ENCODE measurements at regions not wholly inside any gene's neighbourhood (a gene's known extent, or its start where the extent isn't known, plus 50 kb on each side); places are given as distances from the start of the nearest gene placed in this dataset.

DNA sequence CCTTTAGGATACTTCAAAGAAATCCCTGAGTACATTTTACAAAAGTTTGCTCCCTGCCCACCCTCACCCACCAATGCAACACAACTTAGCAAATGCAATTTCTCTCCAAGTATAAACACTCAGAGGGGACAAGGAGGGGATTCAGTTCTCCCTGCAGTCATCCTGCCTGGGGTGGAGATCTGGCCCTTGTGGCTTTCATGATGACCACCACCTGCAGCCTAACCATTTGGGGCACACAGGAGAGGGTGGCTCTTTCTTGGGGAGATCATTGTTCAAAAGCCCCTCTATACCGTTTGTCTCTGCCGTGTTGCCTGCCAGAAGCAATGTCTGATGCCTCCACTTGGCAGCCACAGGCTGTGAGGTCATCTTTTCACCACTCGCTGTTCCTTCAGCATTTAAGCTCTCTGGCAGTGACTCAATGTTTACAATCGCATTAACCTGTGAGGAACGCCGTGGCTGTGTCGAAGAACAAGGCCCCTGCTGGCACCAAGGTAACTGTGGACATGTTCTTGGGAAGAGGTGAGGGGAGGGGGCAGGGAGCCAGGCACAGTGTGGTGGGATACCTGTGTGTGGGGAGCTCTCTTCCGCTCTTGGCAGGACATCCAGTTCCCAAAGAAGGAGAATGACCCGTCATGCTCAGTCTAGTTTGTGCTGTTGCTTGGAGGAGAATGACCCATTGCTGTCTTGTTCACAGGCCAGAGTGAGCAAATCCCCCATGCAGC lies 103.9 kb upstream of the DUSP10 start:
- no peak for DNase-seq (ENCODE audit: low spot score)

DNA sequence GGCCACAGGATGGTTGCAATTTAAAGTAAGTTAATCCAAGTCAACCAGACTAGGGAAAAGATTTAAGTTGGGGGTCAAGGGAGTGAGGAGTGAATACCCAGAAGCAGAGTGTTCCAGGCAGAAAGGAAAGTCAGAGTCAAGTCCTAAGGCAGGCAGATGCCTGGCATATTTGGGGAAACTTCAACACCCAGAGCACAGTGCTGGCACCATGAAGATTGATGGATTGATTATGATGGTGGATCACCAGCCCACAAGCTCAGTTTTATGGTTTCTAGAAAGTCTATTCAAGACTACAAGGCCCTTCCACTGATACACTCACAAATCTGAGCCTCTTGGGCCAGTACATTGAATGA lies 100.1 kb upstream of the DUSP10 start:
- no peak for DNase-seq (ENCODE audit: low spot score)

- DNase-seq (ENCODE audit: low spot score) = no peak
These were observed 99.5 kb upstream of the DUSP10 start for GRCh38 chr1:221841251-221841982.

- DNase-seq (ENCODE audit: low spot score) = no peak
These were observed 98.8 kb upstream of the DUSP10 start for GRCh38 chr1:221840511-221841243.

- DNase-seq (ENCODE audit: low spot score) = peak; percentile 85
These were observed 98.0 kb upstream of the DUSP10 start for GRCh38 chr1:221839782-221840395.

- DNase-seq (ENCODE audit: low spot score) = peak; percentile 10
These were observed 97.4 kb upstream of the DUSP10 start for GRCh38 chr1:221839321-221839720.

GRCh38 chr1:221837896-221838295 lies 96.0 kb upstream of the DUSP10 start:
- peak; percentile 35 for DNase-seq (ENCODE audit: low spot score)

- DNase-seq (ENCODE audit: low spot score) = no peak
These were observed 93.0 kb upstream of the DUSP10 start for GRCh38 chr1:221834698-221835513.

DNA sequence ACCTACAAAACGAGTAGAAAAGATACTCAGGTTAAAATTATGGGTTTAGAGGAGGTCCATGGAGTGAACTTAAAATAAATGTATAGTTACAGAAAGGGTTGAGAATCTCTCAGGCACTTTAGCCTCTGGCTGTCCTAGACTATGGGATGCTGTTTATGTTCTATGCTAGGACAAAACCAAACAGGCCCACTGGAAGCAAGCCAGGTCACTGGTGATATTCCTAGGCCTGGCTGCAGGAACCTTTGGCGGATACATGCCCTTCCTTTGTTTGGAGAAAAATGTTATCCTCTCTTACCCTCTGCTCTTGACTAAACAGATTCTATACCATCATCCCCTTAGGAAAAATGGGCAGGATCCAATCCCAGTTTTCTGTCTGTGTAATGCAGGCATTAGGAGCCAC lies 90.7 kb upstream of the DUSP10 start:
- DNase-seq (ENCODE audit: low spot score) = no peak

GRCh38 chr1:221832151-221832550 lies 90.3 kb upstream of the DUSP10 start:
- no peak for DNase-seq (ENCODE audit: low spot score)

DNA sequence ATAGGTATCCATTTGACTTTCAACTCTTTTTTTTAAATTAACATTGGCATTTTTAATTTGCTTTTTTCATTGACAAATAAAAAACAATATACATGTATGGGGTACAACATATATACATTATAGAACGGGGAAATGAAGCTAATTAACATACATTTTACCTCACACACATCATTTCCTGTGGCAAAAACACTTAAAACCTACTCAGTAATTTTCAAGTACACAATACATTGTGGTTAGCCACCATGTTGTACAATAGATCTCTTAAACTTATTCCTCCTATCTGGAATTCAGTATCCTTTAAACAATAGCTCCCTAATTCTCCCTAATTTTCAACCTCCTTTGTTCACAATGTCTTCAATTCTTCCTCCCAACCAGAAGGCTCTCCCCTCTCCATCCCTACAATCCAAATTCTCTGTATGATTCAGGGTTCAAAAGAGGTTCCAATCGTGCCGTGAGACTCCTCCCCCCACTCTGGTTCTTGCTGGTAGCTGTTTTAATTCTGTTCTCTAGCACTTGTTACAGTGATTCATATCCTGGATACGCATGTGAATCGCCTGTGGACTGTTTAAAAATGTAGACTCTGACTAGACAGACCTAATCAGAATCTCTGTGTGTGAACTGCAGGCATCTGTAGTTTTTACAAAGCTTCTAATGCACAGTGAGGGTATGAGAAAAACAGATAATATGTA lies 87.6 kb upstream of the DUSP10 start:
- peak; percentile 74 for DNase-seq (ENCODE audit: low spot score)

DNA sequence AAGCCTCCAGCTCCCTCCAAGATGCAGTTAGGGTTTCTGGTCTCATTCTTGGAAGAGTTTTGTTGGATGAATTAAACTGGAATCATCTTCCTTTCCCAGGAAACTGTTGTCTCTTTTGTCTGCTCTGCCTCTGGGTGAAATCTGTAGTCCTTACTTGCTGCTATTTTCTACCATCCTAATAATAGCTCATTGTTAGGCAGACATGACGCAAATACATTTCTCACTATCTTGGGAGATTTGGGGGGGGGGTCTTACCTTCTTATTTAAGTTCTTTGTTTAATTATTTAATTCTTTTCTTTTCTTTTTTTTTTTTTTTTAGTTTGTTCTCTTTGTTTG lies 85.4 kb upstream of the DUSP10 start:
- no peak for DNase-seq (ENCODE audit: low spot score)

DNA sequence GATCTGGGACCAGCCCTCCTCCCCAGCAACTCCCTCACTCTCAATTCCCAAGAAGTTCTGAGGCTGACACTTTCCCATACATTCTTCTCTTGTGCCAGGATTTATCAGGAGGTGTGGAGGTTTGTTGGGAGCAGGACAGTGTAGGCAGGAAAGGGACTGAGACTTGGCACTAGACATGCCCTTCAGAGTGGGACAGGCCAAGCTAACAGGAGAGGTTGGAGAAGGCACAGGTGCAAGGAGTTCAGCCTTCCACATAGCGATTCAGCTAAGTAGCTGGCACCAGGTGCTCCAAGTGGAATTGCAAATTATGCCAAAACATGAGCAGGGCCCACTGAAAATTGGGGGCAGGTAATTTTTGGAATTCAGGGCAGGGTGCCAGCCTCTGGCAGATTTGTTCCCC lies 83.0 kb upstream of the DUSP10 start:
- DNase-seq (ENCODE audit: low spot score) = no peak

- peak; percentile 17 for DNase-seq (ENCODE audit: low spot score)
These were observed 82.1 kb upstream of the DUSP10 start for GRCh38 chr1:221824025-221824424.

- DNase-seq (ENCODE audit: low spot score) = no peak
These were observed 81.7 kb upstream of the DUSP10 start for GRCh38 chr1:221823561-221823960.

GRCh38 chr1:221823149-221823548 lies 81.3 kb upstream of the DUSP10 start:
- no peak for DNase-seq (ENCODE audit: low spot score)

GRCh38 chr1:221822591-221822990 lies 80.7 kb upstream of the DUSP10 start:
- no peak for DNase-seq (ENCODE audit: low spot score)

GRCh38 chr1:221816899-221817298 lies 75.0 kb upstream of the DUSP10 start:
- no peak for DNase-seq (ENCODE audit: low spot score)

GRCh38 chr1:221815660-221816059 lies 73.8 kb upstream of the DUSP10 start:
- DNase-seq (ENCODE audit: low spot score) = no peak

GRCh38 chr1:221813887-221814286 lies 72.0 kb upstream of the DUSP10 start:
- no peak for DNase-seq (ENCODE audit: low spot score)

GRCh38 chr1:221812905-221813597 lies 71.2 kb upstream of the DUSP10 start:
- DNase-seq (ENCODE audit: low spot score) = no peak
